Activated T-cell treated with anti-CD3 and anti-CD28 coated beads for 24 hours (primary cell): ENCODE measurements at regions not wholly inside any gene's neighbourhood (a gene's known extent, or its start where the extent isn't known, plus 50 kb on each side); places are given as distances from the start of the nearest gene placed in this dataset.
"Not testable (repeated sequence)": the region's sequence is repeated elsewhere in the genome, so short reads cannot be mapped to it uniquely, and the experiment has no call there.

ENCODE experiments used
- DNase-seq: peaks from one replicate; pipeline ENCODE4 v3.0.0-alpha.2; 2020; ENCODE audit warnings: low read depth

DNA sequence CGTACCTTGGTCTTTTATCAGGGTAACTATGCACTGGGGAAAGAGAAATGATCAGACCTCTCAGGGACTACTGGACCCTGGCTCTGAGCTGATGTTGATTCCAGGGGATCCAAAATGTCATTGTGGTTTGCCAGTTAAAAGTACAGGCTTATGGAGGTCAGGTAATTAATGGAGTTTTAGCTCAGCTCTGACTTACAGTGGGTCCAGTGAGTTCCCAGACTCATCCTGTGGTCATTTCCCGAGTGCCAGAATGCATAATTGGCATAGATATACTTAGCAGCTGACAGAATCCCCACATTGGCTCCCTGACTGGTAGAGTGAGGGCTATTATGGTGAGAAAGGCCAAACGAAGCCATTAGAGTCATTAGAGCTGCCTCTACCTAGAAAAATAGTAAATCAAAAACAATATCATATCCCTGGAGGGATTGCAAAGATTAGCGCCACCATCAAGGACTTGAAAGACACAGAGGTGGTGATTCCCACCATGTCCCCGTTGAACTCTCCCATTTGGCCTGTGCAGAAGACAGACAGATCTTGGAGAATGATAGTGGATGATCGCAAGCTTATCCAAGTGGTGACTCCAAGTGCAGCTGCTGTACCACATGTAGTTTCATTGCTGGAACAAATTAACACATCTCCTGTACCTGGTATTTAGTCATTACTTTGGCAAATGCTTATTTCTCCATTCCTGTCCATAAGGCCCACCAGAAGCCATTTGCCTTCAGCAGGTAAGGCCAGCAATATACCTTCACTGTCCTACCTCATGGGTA lies 152.4 kb downstream of the THBS2 start:
- no peak for DNase-seq

DNA sequence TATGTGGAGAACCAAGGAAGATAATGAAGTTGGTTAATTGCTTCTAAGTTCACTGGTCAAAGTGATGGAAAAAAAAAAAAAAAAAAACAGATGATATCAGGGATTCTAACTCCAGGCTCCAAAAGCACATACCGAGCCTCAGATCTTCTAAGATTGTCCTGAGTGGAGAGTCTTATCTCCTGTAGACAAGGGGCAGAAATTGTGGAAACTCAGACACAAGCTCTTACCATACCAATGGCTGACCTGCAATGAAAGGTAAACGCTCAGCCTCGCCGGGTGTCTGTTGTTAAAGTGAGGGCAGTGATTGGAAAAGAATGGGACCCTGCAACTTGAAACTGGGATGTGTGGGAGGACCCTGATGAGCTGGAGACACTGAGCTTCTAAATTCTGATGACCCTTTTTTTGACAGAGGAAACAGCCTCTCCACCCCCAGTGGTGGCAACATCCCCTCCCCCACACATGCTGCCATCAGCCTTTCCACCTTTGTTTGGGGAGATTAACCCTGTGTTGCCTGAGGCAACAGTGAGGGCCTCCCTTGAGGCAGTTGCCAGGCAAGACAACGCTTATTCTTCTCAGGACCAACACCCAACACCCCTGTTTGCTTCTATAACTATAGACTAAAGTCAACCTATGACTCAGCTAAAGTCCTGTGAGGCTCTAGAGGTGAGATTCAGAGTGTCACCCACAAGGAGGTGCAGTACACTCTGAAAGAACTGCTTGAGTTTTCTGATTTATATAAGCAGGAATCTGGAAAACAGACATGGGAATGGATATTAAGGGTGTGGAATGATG lies 154.0 kb downstream of the THBS2 start:
- no peak for DNase-seq

- not testable (repeated sequence) for DNase-seq
Measured at GRCh38 chr6:169098651-169099050, 155.0 kb downstream of the THBS2 start.

- no peak for DNase-seq
Measured at GRCh38 chr6:169098116-169098515, 155.5 kb downstream of the THBS2 start.

GRCh38 chr6:169097381-169097959 lies 156.2 kb downstream of the THBS2 start:
- no peak for DNase-seq

- no peak for DNase-seq
Measured at GRCh38 chr6:169096388-169096787, 157.3 kb downstream of the THBS2 start.

- no peak for DNase-seq
Measured at GRCh38 chr6:169095153-169095552, 158.5 kb downstream of the THBS2 start.

- DNase-seq: no peak
Measured at GRCh38 chr6:169094552-169094950, 159.1 kb downstream of the THBS2 start.

- no peak for DNase-seq
Measured at GRCh38 chr6:169093770-169094551, 159.7 kb downstream of the THBS2 start.

DNA sequence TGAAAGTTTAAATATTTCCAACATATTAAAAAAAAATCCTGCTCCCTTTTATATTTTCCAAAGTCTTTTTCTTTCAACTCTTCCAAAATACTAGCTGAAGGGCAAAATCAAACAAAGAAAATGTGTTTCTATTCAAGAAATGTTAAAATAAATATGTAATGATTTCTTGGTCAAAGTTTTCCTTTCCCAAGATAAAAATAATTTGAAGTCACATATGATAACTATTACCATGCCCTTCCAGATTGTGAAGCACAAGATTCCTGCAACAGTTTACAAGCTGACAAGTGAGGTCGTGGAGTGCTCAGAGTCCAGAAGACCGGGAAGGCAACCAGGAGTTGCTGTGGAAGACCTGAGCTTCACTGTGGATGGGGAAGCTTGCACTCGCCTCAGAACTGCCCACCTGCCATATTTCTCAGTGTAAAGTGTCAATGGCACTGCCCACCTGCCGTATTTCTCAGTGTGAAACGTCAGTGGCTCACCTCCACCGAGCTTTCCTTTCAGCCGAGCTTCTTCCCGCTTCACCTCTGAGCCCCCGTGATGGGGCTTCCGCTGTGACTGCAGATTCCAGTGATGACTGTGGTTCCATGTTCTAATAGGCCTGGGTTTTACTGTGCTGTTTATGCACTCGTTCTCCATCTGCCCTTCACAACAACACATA lies 160.5 kb downstream of the THBS2 start:
- DNase-seq: no peak

- no peak for DNase-seq
Measured at GRCh38 chr6:169092375-169092774, 161.3 kb downstream of the THBS2 start.

DNA sequence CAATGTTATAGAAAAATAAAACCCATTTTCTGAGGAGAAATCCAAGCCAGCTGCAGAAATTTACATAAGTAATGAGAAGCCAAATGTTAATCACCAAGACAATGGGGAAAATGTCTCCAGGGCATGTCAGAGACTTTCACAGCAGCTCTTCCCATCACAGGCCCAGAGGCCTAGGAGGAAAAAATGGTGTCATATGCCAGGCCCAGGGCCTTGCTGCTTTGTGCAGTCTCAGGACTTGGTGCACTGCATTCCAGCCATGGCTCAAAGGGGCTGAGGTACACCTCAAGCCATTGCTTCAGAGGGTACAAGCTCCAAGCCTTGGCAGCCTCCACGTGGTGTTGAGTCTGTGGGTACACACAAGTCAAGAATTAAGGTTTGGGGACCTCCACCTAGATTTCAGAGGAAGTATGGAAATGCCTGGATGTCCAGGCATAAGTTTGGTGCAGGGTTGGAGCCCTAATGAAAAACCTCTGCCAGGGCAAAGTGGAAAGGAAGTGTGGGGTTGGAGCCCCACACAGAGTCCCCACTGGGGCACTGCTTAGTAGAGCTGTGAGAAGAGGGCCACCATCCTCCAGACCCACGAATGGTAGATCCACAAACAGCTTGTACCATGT lies 163.0 kb downstream of the THBS2 start:
- DNase-seq: not testable (repeated sequence)

DNA sequence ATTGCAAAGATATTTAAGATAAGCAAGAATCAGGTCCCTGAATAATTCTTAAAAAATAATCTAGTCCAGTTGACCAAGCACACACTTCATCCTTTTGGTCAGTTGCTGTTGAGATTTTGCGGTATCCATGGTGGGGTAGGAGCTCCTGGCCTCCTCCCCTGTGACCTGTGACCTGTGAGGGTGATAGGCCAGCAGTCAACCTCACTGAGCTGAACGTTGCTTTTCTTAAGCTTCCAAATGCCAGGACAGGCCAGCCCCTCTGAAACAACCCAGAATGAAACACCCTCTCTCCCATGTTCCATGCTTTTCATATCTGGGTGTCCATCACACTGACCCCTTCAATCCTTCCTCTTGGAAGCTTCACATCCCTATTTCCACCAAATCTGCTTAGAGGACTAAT lies 164.9 kb downstream of the THBS2 start:
- no peak for DNase-seq

DNA sequence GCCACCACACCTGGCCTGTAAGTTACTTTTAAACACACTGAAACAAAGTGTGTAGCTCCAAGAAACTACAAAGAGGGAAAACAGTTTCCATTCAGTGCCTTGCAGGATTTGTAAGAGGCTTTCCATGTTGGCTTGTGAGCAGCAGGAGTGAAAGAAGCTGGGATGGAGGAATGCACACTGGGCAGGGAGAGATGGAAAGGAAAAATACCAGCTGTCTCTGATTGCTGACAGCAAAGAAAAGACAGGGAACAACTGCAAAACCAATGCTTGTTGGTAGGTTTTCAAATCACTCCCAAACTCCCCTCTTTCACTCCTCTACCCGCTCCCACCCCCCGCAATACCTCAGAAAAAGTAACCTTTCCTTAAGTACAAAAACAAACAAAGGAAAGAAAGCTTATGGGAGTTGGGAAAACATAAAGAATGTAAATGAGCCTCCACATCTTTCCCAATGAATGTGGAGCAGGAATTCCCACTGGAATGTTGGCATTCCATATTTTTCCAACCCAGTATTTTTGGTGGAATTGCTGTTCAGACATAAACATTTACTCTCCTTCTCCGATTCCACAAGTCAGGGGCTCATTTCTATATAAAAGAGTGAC lies 166.1 kb downstream of the THBS2 start:
- no peak for DNase-seq

GRCh38 chr6:169086616-169087015 lies 167.0 kb downstream of the THBS2 start:
- not testable (repeated sequence) for DNase-seq

- DNase-seq: no peak
Measured at GRCh38 chr6:169086020-169086419, 167.6 kb downstream of the THBS2 start.

DNA sequence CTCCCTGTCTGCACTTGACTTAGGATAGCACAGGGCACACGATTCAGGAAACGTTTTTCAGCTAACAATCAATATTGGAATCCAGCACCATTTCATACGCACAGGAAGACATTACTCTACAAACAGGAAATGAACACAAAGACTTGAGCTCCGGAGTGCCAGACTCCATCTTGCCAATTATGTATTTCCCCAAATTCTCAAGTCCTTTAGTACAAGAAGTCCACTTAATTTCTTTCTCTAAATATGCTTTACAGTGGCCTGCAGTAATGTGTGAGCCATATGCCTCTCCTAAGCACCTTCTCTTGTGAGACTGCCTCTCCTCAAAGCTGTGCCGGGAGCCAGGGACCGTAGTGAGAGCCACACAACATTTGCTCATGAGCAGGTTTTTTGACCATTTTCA lies 168.2 kb downstream of the THBS2 start:
- DNase-seq: no peak

- not testable (repeated sequence) for DNase-seq
Measured at GRCh38 chr6:169084557-169084956, 169.1 kb downstream of the THBS2 start.

DNA sequence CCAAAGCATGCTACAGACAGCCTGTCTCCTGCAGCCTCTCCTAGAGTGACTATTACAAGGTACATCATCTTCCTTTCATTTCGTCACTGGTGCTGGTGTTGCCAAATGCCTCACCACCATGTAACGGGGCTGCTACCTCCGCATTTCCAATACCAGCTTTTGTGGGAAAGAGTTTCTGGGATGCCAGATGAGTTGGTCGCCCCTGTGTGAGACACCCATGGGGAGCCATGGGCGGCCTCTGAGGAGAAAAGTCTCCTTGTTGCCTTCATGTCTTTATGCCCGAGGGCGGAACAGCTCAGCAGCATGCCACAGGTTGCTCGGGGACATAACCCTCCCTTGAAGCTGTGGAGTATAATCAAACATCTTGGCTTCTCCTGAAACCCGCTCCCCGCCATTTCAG lies 169.6 kb downstream of the THBS2 start:
- no peak for DNase-seq

DNA sequence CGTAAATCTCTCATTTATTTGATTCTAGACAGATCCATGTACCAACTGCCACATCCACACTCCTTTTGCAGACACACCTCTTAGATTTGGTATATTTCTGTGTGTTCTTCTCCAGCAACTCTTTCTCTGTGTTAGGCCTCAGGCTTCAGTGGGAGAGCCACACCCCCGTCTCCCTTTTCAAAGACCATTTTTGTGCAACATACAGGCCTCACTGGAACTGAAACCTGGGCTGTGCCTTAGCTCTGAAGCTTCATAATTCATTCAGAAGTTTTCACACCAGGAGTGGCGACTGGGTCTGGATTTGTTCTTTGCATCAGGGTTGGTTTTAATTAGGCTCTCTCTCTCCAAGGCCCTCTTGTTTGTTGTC lies 170.2 kb downstream of the THBS2 start:
- DNase-seq: no peak
